Central memory CD4-positive, alpha-beta T cell (primary cell): ENCODE measurements at regions not wholly inside any gene's neighbourhood (a gene's known extent, or its start where the extent isn't known, plus 50 kb on each side); places are given as distances from the start of the nearest gene placed in this dataset.
"Not testable (repeated sequence)": the region's sequence is repeated elsewhere in the genome, so short reads cannot be mapped to it uniquely, and the experiment has no call there.

Experiments used
- DNase-seq: peaks from one replicate; pipeline ENCODE4 v3.0.0; 2022

- DNase-seq: no peak
Measured at GRCh38 chr5:130939059-130939458, 226.0 kb downstream of the HINT1 start.

DNA sequence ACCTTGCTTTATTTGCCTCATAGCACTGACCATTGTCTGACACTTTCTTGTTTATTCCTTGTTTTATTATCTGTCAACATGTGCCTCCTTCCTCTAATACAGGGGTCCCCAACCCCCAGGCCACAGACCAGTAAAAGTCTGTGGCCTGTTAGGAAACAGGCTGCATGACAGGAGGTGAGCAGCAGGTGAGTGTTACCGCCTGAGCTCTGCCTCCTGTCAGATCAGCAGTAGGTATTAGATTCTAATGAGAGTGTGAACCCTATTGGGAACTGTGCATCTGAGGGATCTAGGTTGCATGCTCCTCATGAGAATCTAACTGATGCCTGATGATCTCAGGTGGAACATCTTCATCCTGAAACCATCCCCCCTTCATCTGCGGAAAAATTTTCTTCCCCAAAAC lies 228.0 kb downstream of the HINT1 start:
- DNase-seq: no peak

- DNase-seq: no peak
Measured at GRCh38 chr5:130923543-130924124, 241.4 kb downstream of the HINT1 start.

DNA sequence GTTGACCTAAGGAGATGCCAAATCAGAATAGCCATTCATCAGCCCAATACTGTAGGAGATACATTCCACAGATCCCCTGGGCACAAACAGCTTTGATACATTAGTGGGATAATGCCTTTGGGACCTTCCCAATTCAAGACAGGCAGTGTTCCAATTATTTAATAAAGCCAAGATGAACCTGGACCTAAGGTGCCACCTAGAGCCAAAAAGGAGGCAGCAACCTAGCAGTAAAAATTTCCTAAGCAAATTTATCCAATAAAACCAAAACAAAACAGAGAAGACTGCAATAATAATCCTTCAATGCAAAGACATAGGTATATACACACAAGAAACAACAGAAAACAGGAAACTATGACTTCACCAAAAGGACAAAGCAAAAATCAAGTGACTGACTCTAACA lies 253.0 kb downstream of the HINT1 start:
- no peak for DNase-seq

GRCh38 chr5:130908186-130908585 lies 256.9 kb downstream of the HINT1 start:
- no peak for DNase-seq

DNA sequence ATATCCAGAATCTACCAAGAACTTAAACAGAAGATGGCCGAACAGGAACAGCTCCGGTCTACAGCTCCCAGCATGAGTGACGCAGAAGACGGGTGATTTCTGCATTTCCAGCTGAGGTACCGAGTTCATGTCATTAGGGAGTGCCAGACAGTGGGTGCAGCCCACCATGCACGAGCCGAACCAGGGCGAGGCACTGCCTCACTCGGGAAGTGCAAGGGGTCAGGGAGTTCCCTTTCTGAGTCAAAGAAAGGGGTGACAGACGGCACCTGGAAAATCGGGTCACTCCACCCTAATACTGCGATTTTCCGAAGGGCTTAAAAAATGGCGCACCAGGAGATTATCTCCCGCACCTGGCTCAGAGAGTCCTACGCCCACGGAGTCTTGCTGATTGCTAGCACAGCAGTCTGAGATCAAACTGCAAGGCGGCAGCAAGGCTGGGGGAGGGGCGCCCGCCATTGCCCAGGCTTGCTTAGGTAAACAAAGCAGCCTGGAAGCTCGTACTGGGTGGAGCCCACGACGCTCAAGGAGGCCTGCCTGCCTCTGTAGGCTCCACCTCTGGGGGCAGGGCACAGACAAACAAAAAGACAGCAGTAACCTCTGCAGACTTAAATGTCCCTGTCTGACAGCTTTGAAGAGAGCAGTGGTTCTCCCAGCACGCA lies 267.4 kb downstream of the HINT1 start:
- DNase-seq: not testable (repeated sequence)

DNA sequence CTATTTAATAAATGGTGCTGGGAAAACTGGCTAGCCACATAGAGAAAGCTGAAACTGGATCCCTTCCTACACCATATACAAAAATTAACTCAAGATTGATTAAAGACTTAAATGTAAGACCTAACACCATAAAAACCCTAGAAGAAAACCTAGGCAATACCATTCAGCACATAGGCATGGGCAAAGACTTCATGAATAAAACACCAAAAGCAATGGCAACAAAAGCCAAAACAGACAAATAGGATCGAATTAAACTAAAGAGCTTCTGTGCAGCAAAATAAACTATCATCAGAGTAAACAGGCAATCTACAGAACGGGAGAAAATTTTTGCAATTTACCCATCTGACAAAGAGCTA lies 267.9 kb downstream of the HINT1 start:
- not testable (repeated sequence) for DNase-seq

DNA sequence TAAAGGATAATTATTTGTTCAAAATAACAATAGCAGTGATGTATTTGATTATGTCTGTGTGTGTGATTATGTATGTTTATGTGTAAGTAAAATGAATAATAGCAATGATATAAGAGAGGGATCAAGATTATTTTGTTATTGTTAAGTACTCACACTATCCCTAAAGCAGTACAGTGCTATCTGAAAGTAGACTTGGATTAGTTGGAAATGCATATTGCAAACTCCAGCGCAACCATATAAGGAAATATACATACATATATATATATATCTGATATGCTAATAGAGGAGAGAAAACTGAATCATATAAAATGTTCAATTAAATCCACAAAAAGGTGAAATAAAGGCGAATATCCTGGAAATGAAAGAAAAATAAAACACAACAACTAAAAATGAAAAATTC lies 268.4 kb downstream of the HINT1 start:
- DNase-seq: no peak

GRCh38 chr5:130893006-130893405 lies 272.1 kb downstream of the HINT1 start:
- no peak for DNase-seq

DNA sequence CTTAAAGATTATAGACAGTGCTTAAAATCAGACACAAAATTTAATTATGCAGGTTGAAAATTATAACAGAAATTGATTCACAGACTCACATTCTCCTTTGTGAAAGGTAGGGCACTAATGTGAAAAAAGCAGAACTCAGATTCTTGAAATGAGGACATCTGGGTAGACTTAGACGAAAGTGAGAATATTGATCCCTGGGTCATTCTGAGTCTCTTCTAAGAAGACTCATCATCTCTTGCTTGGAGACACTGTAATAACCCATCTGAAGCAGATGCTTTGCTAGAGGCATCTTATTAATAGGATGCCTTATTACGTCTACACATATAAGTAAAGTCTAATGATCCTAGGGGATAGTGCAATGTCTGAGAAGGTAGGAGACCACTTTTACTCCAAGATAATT lies 274.4 kb downstream of the HINT1 start:
- DNase-seq: no peak

DNA sequence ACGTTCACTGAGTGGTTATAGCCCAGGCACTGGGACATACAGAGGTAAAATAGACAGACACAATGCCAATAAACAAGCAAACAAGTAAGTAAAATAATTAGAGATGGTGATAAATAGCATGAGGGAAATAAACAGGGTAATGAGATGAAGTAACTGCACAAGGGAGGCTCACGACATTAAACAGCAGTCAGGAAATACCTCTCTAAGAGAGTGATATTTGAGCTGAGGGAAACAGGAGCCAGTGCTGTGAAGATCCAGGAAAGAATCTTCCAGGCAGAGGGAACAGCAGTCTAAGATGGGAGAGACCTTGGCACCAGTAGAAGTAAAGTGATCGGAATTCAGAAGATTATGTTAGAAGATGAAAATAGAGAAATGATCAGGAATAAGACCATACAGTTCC lies 279.4 kb downstream of the HINT1 start:
- no peak for DNase-seq

DNA sequence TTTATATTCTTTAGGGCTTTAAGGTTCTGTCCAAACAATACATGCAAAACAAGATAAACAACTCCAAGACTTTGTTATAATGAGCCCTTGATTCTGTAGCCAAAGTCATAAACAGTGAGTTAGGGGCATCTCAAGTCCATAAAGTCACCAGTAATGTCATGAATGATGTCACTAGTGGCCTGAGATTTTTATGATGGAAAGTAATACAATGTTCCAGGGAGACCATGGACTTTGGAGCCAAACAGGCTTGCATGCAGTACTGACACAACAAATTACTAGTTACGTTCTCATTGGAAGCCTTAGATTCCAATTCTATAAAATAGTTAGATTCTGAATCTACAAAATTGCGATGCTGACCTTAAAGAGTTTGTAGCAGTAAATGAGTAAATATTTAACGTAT lies 280.0 kb downstream of the HINT1 start:
- DNase-seq: no peak

DNA sequence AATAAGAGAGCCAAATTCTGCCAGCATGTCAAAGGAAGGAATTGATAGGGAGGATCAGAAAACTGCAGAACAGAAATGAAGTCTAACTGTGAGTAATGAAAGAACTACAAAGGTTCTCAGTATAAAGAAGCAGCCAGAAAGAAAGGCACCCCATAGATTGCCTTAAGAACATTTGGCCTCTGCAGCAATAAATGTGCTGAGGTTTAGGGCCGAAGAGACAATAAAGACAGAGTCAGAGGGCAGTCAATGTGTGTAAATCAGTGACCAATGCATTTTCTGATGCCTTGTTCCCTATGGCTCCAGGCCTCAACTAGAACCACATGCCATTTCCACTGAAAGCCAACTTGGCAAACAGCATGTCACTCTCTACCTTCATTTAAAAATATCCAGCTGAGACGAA lies 281.0 kb downstream of the HINT1 start:
- DNase-seq: no peak

DNA sequence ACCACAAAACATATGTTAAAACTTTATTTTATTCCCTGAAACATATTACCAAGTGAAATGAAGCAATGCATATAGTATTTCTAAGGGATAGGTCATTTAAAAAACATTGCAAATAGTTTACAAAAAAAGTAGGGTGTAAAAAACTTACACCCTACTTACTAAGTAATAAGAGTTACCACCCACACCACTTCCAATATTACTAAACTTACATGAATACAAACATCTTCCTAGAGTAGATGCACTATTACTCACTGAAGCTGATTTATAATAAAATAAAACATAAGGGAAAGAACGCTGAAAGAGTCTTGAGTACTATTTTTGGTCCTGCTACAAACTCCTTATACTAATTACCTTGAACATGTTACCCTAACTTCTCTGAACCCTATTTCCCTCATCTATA lies 289.4 kb downstream of the HINT1 start:
- no peak for DNase-seq

DNA sequence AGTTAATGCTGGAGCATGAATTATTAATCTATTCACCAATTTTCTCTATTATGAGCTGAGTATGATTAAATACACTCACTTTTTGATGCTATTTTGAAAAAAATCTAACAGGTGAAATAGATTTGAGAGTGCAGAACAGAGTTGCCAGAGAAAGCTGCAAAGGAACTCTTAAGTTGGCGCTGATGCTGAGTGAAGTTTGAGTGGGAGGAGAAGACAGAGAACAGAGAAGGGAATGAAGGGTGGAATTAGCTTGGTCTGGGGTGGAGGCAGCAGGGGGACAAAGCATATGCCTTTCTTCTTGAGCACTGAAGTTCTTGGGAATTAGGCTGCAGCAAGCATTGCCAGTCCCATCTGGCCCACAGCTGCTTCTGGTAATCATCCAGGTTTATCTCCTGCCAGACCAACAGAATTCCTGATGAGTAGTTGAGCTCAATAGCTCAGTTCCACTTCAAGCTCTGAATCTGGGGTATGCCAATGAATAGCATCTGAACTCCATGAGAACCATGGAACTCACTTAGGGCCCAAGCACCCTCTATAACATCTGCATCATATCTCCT lies 290.1 kb downstream of the HINT1 start:
- no peak for DNase-seq

GRCh38 chr5:130871346-130872086 lies 293.5 kb downstream of the HINT1 start:
- peak; percentile 31 for DNase-seq

DNA sequence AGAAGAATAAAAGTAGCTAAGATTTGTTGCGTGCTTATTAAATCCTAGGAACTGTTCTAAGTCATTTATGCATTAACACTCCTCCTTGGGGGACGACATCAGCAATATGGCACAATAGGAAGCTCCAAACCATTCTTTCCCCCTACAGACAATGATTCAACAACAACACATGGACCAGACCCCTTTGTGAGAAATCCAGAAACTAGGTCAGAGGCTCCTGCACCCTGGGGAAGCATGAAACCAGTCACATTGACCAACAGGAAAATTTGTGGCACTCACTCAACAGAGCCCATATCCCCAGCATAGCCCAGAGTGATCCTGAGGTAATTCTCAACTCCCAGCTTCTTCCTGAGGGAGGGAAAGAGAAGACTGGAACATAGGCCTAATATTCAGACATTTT lies 294.4 kb downstream of the HINT1 start:
- no peak for DNase-seq

- DNase-seq: no peak
Measured at GRCh38 chr5:130868186-130868840, 296.7 kb downstream of the HINT1 start.

DNA sequence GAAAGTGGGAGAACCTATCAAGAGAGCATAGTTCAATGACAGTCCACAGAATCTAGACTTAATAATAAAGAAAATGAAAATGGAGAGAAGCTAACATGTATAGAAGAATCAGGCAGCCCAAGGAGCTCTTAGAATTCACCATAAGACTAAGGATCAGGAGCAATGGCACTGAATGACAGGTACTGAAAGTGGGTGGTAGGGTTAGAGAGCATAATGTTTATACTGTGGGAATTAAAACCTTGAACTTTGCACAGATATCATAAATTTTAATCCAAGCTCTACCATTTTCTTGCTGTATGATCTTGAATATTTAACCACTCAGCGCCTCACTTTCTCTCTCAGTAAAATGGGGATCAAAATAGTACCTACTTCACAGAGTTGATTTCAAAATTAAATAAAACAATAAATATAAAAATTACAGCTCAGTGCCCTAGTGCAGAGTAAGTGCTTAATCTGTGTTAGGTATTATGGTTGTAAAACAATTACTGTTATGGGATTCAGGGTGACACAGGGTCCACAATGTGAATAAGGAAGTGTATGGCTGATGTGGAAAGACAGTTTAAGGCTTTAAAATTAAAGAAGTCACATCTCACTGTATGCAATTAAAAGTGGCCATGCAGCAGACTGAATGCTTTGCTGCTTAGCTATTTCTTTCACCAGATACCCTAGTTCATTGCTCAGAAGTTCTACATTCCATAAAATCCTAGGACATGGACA lies 319.8 kb downstream of the HINT1 start:
- DNase-seq: no peak

GRCh38 chr5:130836729-130837649 lies 328.1 kb downstream of the HINT1 start:
- DNase-seq: peak; percentile 1

DNA sequence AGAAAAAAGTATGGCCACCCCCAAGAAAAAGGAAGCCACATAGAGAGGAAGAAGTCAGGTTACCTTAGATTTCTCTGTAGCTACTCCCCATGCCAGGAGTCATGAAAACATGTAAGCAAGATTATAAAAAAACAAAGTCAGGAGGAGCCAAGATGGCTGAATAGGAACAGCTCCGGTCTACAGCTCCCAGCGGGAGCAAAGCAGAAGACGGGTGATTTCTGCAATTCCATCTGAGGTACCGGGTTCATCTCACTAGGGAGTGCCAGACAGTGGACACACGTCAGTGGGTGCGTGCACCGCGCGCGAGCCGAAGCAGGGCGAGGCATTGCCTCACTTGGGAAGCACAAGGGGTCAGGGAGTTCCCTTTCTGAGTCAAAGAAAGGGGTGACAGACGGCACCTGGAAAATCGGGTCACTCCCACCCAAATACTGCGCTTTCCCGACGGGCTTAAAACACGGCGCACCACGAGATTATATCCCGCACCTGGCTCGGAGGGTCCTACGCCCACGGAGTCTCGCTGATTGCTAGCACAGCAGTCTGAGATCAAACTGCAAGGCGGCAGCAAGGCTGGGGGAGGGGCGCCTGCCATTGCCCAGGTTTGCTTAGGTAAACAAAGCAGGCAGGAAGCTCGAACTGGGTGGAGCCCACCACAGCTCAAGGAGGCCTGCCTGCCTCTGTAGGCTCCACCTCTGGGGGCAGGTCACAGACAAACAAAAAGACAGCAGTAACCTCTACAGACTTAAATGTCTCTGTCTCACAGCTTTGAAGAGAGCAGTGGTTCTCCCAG lies 347.3 kb downstream of the HINT1 start:
- DNase-seq: peak; percentile 13
